Fibroblast of peridontal ligament (primary cell): ENCODE measurements at regions not wholly inside any gene's neighbourhood (a gene's known extent, or its start where the extent isn't known, plus 50 kb on each side); places are given as distances from the start of the nearest gene placed in this dataset.

Experiments
- DNase-seq: peaks from one replicate; pipeline ENCODE4 v3.0.0-alpha.2; 2010; ENCODE audit errors: extremely low read depth

DNA sequence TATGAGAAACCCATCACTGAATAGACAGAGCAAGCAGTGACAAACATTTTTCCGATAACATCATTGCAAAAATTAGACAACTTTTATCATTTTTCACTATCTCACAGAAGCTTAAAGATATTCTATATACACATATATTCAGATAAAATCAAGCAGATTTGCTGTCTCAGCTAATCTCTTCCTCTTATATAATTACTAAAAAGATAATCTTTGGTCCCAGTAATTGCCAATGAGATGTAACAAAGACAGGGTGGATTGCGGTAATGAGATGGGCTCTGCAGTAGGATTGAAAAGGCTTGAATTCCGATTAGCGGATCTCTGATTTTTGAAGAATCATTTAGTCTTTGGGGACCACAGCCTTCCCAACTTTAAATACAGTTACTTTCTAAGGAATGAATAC lies 63.5 kb downstream of the SYT4 start:
- no peak for DNase-seq

DNA sequence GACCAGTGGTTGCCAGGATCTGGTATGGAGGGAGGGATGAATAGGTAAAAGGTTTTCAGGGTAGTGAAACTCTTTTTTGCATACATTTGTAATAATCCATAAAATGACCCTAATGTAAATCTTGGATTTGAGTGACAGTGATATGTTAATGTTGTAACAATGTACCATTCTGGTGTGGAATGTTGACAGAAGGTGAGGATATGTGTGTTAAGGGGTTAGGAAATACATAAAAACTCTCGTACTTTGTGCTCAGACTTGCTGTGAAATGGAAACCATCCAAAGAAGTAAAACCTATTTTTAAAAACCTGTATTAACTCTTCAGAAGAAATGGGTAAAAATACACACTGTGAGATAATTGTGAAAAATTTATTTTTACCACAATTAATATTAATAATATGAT lies 66.2 kb downstream of the SYT4 start:
- DNase-seq: no peak

DNA sequence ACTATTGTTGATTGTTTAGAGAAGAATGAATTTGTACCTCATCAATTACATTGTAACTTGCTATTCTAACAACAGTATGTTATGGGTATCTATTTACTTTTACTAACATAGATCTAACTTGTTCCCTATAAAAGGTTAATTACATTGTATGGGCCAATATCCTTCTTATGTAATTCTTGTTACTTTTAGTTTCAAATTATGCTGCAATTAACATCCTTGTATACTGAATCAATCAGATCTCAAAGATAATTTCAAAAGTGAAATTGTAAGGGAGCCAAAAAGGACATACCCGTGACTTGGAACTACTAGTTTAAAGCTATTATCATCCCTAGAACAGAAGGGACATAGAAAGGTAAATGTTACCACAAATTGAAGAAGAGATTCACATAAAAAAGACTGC lies 79.9 kb upstream of the RIT2 start:
- no peak for DNase-seq

DNA sequence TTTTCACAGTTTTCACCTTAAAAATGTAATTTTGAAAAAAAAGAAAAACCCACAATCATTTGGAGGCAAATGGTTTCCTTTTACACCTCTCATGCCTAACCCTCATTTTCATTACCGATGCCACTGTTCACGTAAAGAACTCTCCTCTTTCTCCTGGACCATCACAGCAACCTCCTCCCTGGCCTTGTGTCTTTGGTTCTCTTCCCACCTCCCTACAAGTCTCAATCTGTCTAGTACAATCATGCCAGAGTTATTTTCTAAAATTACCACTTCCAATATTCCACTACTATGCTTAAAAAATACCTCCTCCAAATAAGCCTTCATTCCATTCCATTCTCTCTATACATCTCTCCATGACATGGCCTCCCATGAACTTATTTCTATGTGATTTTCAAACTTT lies 77.9 kb upstream of the RIT2 start:
- DNase-seq: no peak

DNA sequence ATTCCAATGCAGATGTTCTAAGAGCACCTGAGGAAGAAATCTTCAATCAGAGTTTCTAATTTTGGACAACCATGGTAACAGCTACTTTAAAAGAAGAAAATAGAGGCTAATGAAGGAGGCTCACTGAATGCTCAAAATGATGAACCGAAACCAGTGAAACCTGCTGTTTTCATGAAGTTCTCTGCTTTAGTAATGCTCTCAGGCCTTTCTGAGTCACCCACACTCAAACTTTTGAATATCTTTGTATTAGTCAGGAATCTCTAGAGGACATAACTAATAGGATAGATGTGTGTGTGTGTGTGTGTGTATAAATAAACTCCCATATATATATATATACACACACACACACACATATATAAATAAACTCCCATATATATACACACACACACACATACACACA lies 76.9 kb upstream of the RIT2 start:
- peak; percentile 6 for DNase-seq

DNA sequence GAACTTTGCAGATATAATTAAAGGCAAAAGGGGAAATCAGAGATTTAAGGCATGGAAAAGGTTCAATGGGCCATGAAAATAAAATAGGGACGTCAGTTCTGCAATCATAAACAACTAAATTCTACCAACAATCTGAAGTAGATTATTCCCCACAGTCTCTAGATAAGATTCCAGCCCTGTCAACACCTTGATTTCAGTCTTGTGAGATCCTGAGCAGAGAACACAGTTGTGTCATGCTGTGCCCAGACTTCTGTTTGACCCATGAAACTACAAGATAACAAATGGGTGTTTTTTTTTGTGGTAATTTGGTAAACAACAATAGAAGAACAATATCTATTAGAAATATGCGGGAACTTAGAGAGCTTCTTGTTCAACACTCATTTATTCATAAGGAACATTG lies 66.2 kb upstream of the RIT2 start:
- no peak for DNase-seq

DNA sequence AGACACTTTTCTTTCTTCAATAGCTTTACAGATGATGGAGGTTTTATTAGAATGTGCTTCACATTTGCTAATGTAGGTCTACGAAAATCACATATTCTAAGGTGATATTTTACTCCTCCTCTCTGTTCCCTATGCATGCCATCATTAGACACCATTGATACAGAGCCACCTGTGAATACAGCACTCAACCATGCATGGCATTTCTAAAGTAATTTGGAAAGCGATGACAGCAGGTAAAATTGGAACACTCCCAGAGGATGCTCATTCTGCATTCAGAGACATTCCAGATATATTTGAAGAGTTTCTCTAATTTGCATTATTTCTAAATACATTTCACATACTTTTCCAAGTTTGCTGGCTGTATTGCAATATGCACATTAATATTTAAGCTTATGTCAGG lies 65.3 kb upstream of the RIT2 start:
- DNase-seq: no peak

DNA sequence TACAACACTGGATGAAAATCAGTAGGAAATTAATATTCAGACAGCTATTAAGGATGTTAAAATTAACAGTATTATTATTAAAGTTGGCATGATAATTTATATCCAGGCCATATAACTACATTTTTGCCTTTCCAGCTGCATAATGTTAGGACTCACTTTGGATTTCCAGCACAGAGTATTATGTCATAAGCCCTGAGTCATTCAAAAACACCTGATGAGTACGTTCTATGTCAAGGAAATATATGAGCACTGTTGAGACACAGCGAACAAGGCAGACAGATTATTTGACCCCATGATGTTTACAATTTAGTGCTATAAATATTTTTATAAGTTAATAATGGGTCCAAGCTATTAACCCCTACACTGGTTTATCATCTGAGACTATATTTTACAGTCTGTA lies 59.8 kb upstream of the RIT2 start:
- no peak for DNase-seq

DNA sequence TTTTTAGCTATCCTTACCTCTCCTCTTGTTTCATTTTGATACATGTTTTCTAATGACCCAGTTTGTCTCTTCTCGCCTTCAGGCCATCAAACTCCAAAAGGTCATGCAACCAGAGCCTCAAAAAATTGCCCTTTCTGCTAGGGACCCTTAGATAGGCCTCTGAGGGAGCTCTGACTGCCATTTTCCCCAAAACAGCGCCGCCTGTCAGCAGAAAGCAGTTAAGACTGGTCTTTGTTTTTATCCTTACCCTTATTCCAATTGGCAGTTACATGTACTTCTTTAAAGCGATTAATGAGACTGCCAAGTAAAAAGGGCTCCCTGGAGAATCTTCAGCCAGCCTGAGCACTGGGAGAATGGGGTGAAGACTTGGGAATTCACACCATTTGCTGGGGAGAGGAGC lies 55.1 kb upstream of the RIT2 start:
- DNase-seq: no peak
